ENCODE measurements at regions not wholly inside any gene's neighbourhood (a gene's known extent, or its start where the extent isn't known, plus 50 kb on each side); places are given as distances from the start of the nearest gene placed in this dataset.

DNA sequence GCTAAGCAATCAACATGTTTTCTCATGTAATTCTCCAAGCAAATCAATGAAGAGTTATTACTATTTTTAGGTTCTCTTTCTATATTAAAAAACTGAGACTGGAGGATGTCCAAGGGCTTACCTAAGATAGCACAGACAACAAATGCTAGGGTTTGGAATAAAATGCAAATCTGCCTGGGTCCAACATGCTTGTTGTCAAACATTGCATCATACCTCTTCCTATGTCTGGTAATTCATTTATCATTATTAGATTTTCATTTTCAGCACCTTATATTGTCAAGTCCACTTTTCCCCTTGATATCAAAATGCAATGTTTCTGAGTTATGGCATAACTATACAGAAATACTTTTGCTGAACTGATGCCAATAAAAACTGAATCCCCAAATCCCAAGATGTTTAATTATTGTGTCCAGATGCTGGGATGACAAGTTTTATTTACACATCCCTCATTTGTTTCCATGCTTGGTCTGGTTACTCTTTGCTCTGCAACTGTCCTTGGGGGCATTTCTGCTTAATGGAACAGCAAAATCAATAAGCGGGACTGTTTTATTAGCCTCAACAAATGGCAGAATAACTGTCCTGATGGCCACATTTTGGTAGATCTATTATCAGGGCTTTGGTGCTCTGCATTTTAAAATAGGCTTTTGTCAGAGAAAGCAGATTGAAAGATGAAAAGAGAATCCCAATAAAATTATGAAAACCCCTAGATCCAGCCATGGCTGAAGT lies 86.0 kb downstream of the C11orf87 start:
- no peak for TF ChIP-seq POLR2A (IDR thresholded peaks at IDR 0.05)
- TF ChIP-seq, protein P1, sequence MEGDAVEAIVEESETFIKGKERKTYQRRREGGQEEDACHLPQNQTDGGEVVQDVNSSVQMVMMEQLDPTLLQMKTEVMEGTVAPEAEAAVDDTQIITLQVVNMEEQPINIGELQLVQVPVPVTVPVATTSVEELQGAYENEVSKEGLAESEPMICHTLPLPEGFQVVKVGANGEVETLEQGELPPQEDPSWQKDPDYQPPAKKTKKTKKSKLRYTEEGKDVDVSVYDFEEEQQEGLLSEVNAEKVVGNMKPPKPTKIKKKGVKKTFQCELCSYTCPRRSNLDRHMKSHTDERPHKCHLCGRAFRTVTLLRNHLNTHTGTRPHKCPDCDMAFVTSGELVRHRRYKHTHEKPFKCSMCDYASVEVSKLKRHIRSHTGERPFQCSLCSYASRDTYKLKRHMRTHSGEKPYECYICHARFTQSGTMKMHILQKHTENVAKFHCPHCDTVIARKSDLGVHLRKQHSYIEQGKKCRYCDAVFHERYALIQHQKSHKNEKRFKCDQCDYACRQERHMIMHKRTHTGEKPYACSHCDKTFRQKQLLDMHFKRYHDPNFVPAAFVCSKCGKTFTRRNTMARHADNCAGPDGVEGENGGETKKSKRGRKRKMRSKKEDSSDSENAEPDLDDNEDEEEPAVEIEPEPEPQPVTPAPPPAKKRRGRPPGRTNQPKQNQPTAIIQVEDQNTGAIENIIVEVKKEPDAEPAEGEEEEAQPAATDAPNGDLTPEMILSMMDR (IDR thresholded peaks at IDR 0.05): no peak
- no peak for TF ChIP-seq POLR2AphosphoS5 (IDR thresholded peaks at IDR 0.05; ENCODE audit: insufficient read depth in 1 of 2, low read depth in 1 of 2)
